HUES64 (cell line): ENCODE measurements at regions not wholly inside any gene's neighbourhood (a gene's known extent, or its start where the extent isn't known, plus 50 kb on each side); places are given as distances from the start of the nearest gene placed in this dataset.

Source experiments
- H3K27ac ChIP-seq: 2 replicates; pipeline ENCODE4 v1.7.0; 2013; ENCODE audit warnings: low read depth, low read length, inconsistent platforms
- H3K27me3 ChIP-seq: 2 replicates; pipeline ENCODE4 v1.6.1; 2013; ENCODE audit warnings: mild to moderate bottlenecking, low read length; ENCODE audit not compliant: insufficient read depth
- H3K36me3 ChIP-seq: 2 replicates; pipeline ENCODE4 v1.6.1; 2013; ENCODE audit warnings: mild to moderate bottlenecking, low read length; ENCODE audit not compliant: insufficient read depth
- H3K4me1 ChIP-seq: 2 replicates; pipeline ENCODE4 v1.6.1; 2013; ENCODE audit warnings: mild to moderate bottlenecking, low read length, moderate library complexity; ENCODE audit not compliant: insufficient read depth
- H3K4me3 ChIP-seq: 2 replicates; pipeline ENCODE4 v1.5.1; 2013; ENCODE audit warnings: mild to moderate bottlenecking, low read length, moderate library complexity
- H3K9ac ChIP-seq: 2 replicates; pipeline ENCODE4 v1.6.1; 2013; ENCODE audit warnings: mild to moderate bottlenecking, low read depth, low read length
- H3K9me3 ChIP-seq: 2 replicates; pipeline ENCODE4 v1.6.1; 2013; ENCODE audit warnings: low read depth, low read length; ENCODE audit not compliant: insufficient read depth
- WGBS: fragments of 150-250, 120-280 bp; methylation state at CpG from one replicate; pipeline ENCODE4 v1.1.7; 2013; ENCODE audit warnings: missing lambda C conversion rate; 5-methylcytosine and 5-hydroxymethylcytosine counted together

GRCh38 chr9:88243736-88244135, 105.5 kb upstream of the SPATA31C2 start:
- Histone ChIP-seq H3K4me3 (no peak overlapping the region), H3K36me3 (no peaks in the 10 kb centered on the region), H3K9ac (no peak overlapping the region)

GRCh38 chr9:88242879-88243278, 104.6 kb upstream of the SPATA31C2 start:
- H3K36me3 ChIP-seq, result no peaks in the 10 kb centered on the region
- WGBS, result 95% methylated on average over 1 of the region's 1 CpG
- H3K9ac ChIP-seq, result no peak overlapping the region
- no peaks in the 10 kb centered on the region for H3K4me1 ChIP-seq
- no peaks in the 10 kb centered on the region for H3K9me3 ChIP-seq
- H3K27ac ChIP-seq, result no peak overlapping the region
- no peaks in the 10 kb centered on the region for H3K27me3 ChIP-seq
- H3K4me3 ChIP-seq, result no peak overlapping the region

More at GRCh38 chr9:88243736-88244135, 105.5 kb upstream of the SPATA31C2 start:
- Histone ChIP-seq H3K27ac (no peak overlapping the region), H3K9me3 (no peaks in the 10 kb centered on the region), H3K4me1 (no peaks in the 10 kb centered on the region), H3K27me3 (no peaks in the 10 kb centered on the region)

GRCh38 chr9:88237991-88238571, 99.8 kb upstream of the SPATA31C2 start:
- Histone ChIP-seq H3K27ac (no peak overlapping the region), H3K36me3 (no peaks in the 10 kb centered on the region), H3K4me1 (no peaks in the 10 kb centered on the region), H3K9ac (no peak overlapping the region), H3K27me3 (no peaks in the 10 kb centered on the region), H3K4me3 (no peak overlapping the region), H3K9me3 (no peaks in the 10 kb centered on the region)
- WGBS, result 94% methylated on average over 11 of the region's 11 CpGs

GRCh38 chr9:88237479-88237961, 99.2 kb upstream of the SPATA31C2 start:
- Histone ChIP-seq H3K27ac (no peak overlapping the region), H3K27me3 (no peaks in the 10 kb centered on the region), H3K4me3 (no peak overlapping the region), H3K4me1 (no peaks in the 10 kb centered on the region), H3K9me3 (no peaks in the 10 kb centered on the region), H3K36me3 (no peaks in the 10 kb centered on the region), H3K9ac (no peak overlapping the region)
- WGBS, result 67% methylated on average over 7 of the region's 7 CpGs

- Histone ChIP-seq H3K36me3 (no peaks in the 10 kb centered on the region), H3K4me1 (no peaks in the 10 kb centered on the region), H3K9me3 (no peaks in the 10 kb centered on the region), H3K27ac (no peak overlapping the region), H3K9ac (no peak overlapping the region), H3K27me3 (no peaks in the 10 kb centered on the region), H3K4me3 (no peak overlapping the region)
- 83% methylated on average over 18 of the region's 18 CpGs for WGBS
Measured at GRCh38 chr9:88236511-88237478, 98.5 kb upstream of the SPATA31C2 start.

GRCh38 chr9:88235615-88236014, 97.3 kb upstream of the SPATA31C2 start:
- no peak overlapping the region for H3K4me3 ChIP-seq
- H3K27ac ChIP-seq, result no peak overlapping the region
- no peak overlapping the region for H3K9ac ChIP-seq
- WGBS, result 95% methylated on average over 2 of the region's 2 CpGs
- H3K9me3 ChIP-seq, result no peaks in the 10 kb centered on the region
- no peaks in the 10 kb centered on the region for H3K36me3 ChIP-seq
- H3K4me1 ChIP-seq, result no peaks in the 10 kb centered on the region
- H3K27me3 ChIP-seq, result no peaks in the 10 kb centered on the region

GRCh38 chr9:88234114-88234513, 95.8 kb upstream of the SPATA31C2 start:
- Histone ChIP-seq H3K27ac (no peak overlapping the region), H3K9ac (no peak overlapping the region), H3K4me1 (no peaks in the 10 kb centered on the region), H3K4me3 (no peak overlapping the region), H3K36me3 (no peaks in the 10 kb centered on the region), H3K9me3 (no peaks in the 10 kb centered on the region), H3K27me3 (no peaks in the 10 kb centered on the region)
- 79% methylated on average over 8 of the region's 8 CpGs for WGBS

- H3K36me3 ChIP-seq, result no peaks in the 10 kb centered on the region
- no peak overlapping the region for H3K4me3 ChIP-seq
- no peak overlapping the region for H3K9ac ChIP-seq
- H3K27me3 ChIP-seq, result no peaks in the 10 kb centered on the region
- no peak overlapping the region for H3K27ac ChIP-seq
- WGBS, result 88% methylated on average over 2 of the region's 2 CpGs
- H3K9me3 ChIP-seq, result no peaks in the 10 kb centered on the region
- H3K4me1 ChIP-seq, result no peaks in the 10 kb centered on the region
Measured at GRCh38 chr9:88233091-88233490, 94.8 kb upstream of the SPATA31C2 start.

GRCh38 chr9:88230612-88231011, 92.3 kb upstream of the SPATA31C2 start:
- WGBS, result 100% methylated on average over 1 of the region's 2 CpGs
- no peaks in the 10 kb centered on the region for H3K36me3 ChIP-seq
- no peak overlapping the region for H3K4me3 ChIP-seq
- no peak overlapping the region for H3K27ac ChIP-seq
- H3K27me3 ChIP-seq, result no peaks in the 10 kb centered on the region
- no peaks in the 10 kb centered on the region for H3K4me1 ChIP-seq
- H3K9me3 ChIP-seq, result no peaks in the 10 kb centered on the region
- H3K9ac ChIP-seq, result no peak overlapping the region

- Histone ChIP-seq H3K27me3 (no peaks in the 10 kb centered on the region), H3K9me3 (no peaks in the 10 kb centered on the region), H3K9ac (no peak overlapping the region), H3K4me1 (peaks cover 7% of the 10 kb centered on the region; the same call in 1 of the 2 replicates), H3K4me3 (no peak overlapping the region), H3K36me3 (no peaks in the 10 kb centered on the region), H3K27ac (no peak overlapping the region)
- 90% methylated on average over 1 of the region's 2 CpGs for WGBS
Measured at GRCh38 chr9:88229434-88229833, 91.2 kb upstream of the SPATA31C2 start.

- Histone ChIP-seq H3K4me1 (peaks cover 13% of the 10 kb centered on the region), H3K4me3 (no peak overlapping the region), H3K27ac (no peak overlapping the region), H3K9me3 (no peaks in the 10 kb centered on the region), H3K36me3 (no peaks in the 10 kb centered on the region), H3K27me3 (no peaks in the 10 kb centered on the region), H3K9ac (no peak overlapping the region; the same call in 1 of the 2 replicates)
- WGBS, result 31% methylated on average over 6 of the region's 6 CpGs
Measured at GRCh38 chr9:88224938-88225337, 86.7 kb upstream of the SPATA31C2 start.
